Loucy (cell line): ENCODE measurements at regions not wholly inside any gene's neighbourhood (a gene's known extent, or its start where the extent isn't known, plus 50 kb on each side); places are given as distances from the start of the nearest gene placed in this dataset.

ENCODE experiments used
- H2AFZ ChIP-seq: fragments of 200-600 bp; sonication (generic); 2 replicates; pipeline ENCODE4 v1.6.0; 2016; ENCODE audit warnings: antibody characterized with exemption, mild to moderate bottlenecking, low read length, moderate library complexity
- H3F3A ChIP-seq: fragments of 200-600 bp; 2 replicates; pipeline ENCODE4 v1.6.0; 2016; ENCODE audit warnings: antibody characterized with exemption, low read depth, mild to moderate bottlenecking
- H3K27me3 ChIP-seq: fragments of 200-600 bp; sonication (generic); 2 replicates; pipeline ENCODE4 v1.6.1; 2014; ENCODE audit warnings: low read length, mild to moderate bottlenecking; ENCODE audit not compliant: insufficient read depth, poor library complexity, severe bottlenecking
- H3K36me3 ChIP-seq: fragments of 200-600 bp; sonication (generic); 2 replicates; pipeline ENCODE4 v1.6.1; 2016; ENCODE audit warnings: low read length; ENCODE audit not compliant: insufficient read depth
- H3K4me1 ChIP-seq: fragments of 200-600 bp; sonication (generic); 2 replicates; pipeline ENCODE4 v1.5.1; 2014; ENCODE audit warnings: low read length, mild to moderate bottlenecking; ENCODE audit not compliant: insufficient read depth, poor library complexity, severe bottlenecking
- H3K4me2 ChIP-seq: fragments of 200-600 bp; sonication (generic); 2 replicates; pipeline ENCODE4 v1.6.0; 2014; ENCODE audit warnings: antibody characterized with exemption, low read length, low read depth, mild to moderate bottlenecking; ENCODE audit not compliant: poor library complexity, severe bottlenecking
- H3K4me3 ChIP-seq: fragments of 200-600 bp; sonication (generic); 2 replicates; pipeline ENCODE4 v1.5.1; 2014; ENCODE audit warnings: low read length, mild to moderate bottlenecking, mixed read lengths; ENCODE audit not compliant: poor library complexity, severe bottlenecking
- H3K79me2 ChIP-seq: fragments of 200-600 bp; sonication (generic); 2 replicates; pipeline ENCODE4 v1.6.1; 2014; ENCODE audit warnings: low read length; ENCODE audit not compliant: insufficient read depth
- H3K9ac ChIP-seq: fragments of 200-600 bp; sonication (generic); 2 replicates; pipeline ENCODE4 v1.6.0; 2014; ENCODE audit warnings: mild to moderate bottlenecking, low read depth, low read length, moderate library complexity; ENCODE audit not compliant: poor library complexity, severe bottlenecking
- H3K9me2 ChIP-seq: fragments of 200-600 bp; sonication (generic); replicated peaks from 2 replicates; pipeline ENCODE4 v1.6.1; 2016; ENCODE audit warnings: low read depth, low read length, mixed read lengths
- H3K9me3 ChIP-seq: fragments of 200-600 bp; sonication (generic); 2 replicates; pipeline ENCODE4 v1.6.1; 2014; ENCODE audit warnings: mild to moderate bottlenecking, antibody characterized with exemption, low read length, low read depth; ENCODE audit not compliant: insufficient read depth
- H4K20me1 ChIP-seq: fragments of 200-600 bp; sonication (generic); 2 replicates; pipeline ENCODE4 v1.6.0; 2014; ENCODE audit warnings: antibody characterized with exemption, low read length, mild to moderate bottlenecking; ENCODE audit not compliant: insufficient read depth, poor library complexity, severe bottlenecking
- CTCF ChIP-seq: fragments of 200-600 bp; sonication (generic); conservative IDR thresholded peaks from 2 replicates; pipeline ENCODE4 v1.5.1; 2014; ENCODE audit warnings: mild to moderate bottlenecking, antibody characterized with exemption, low read length
- EZH2phosphoT487 ChIP-seq: fragments of 200-600 bp; IDR thresholded peaks from 2 replicates; pipeline ENCODE4 v1.6.1; 2018; ENCODE audit warnings: antibody characterized with exemption, mild to moderate bottlenecking, moderate library complexity, borderline replicate concordance

GRCh38 chr3:166444336-166444735 is 607.1 kb upstream of the BCHE start:
- no peaks in the 10 kb centered on the region for H3K9me2 ChIP-seq
- H3K36me3 ChIP-seq = no peaks in the 10 kb centered on the region
- H2AFZ ChIP-seq = no peak overlapping the region
- H3K9ac ChIP-seq = no peak overlapping the region
- no peaks in the 10 kb centered on the region for H3K4me1 ChIP-seq
- no peaks in the 10 kb centered on the region for H3K9me3 ChIP-seq
- H3K4me2 ChIP-seq = no peak overlapping the region
- H3K27me3 ChIP-seq = no peaks in the 10 kb centered on the region
- H3F3A ChIP-seq = no peaks in the 10 kb centered on the region
- H3K4me3 ChIP-seq = no peak overlapping the region
- TF ChIP-seq CTCF (no peak), EZH2phosphoT487 (no peak)
- H4K20me1 ChIP-seq = no peaks in the 10 kb centered on the region
- H3K79me2 ChIP-seq = no peaks in the 10 kb centered on the region

DNA sequence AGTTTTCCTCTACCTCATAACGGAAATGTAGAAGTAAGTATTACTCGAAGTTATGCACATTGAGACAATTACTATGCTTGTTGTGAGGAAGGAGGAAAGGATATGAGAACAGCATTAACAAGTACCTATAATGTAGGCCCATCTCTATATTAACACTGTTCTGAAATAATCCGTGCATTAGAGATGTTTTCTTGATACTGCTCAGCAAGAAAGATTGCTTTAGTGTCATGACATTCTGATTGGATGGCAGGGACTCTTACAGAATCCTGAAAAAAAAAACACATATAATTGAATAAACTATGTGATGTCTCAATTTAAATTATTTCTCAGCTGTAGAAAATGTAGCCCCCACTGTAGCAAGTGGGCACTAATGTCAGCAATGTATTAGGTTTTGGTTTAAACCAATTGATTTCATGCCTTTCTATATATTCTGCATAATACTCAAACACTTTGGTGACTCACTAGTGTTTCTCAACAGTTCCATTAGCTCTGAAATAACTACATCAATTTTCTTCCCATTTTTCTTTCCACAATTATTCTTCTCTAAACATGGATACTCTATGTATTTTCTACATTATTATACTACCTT is 598.3 kb upstream of the BCHE start:
- H3K4me2 ChIP-seq = no peak overlapping the region
- H3K36me3 ChIP-seq = no peaks in the 10 kb centered on the region
- no peaks in the 10 kb centered on the region for H3K9me3 ChIP-seq
- no peak overlapping the region for H2AFZ ChIP-seq
- no peaks in the 10 kb centered on the region for H3K4me1 ChIP-seq
- H3F3A ChIP-seq = no peaks in the 10 kb centered on the region
- no peaks in the 10 kb centered on the region for H4K20me1 ChIP-seq
- H3K4me3 ChIP-seq = no peak overlapping the region
- H3K79me2 ChIP-seq = no peaks in the 10 kb centered on the region
- H3K9ac ChIP-seq = no peak overlapping the region
- no peak for TF ChIP-seq EZH2phosphoT487
- TF ChIP-seq CTCF = no peak
- H3K9me2 ChIP-seq = no peaks in the 10 kb centered on the region
- no peaks in the 10 kb centered on the region for H3K27me3 ChIP-seq

- no peak for TF ChIP-seq EZH2phosphoT487
- no peak for TF ChIP-seq CTCF
- H3K79me2 ChIP-seq = no peaks in the 10 kb centered on the region
- H3K9me3 ChIP-seq = no peaks in the 10 kb centered on the region
- H3F3A ChIP-seq = no peaks in the 10 kb centered on the region
- no peaks in the 10 kb centered on the region for H4K20me1 ChIP-seq
- no peak overlapping the region for H3K4me2 ChIP-seq
- no peaks in the 10 kb centered on the region for H3K9me2 ChIP-seq
- no peaks in the 10 kb centered on the region for H3K27me3 ChIP-seq
- no peaks in the 10 kb centered on the region for H3K36me3 ChIP-seq
- H3K9ac ChIP-seq = no peak overlapping the region
- H2AFZ ChIP-seq = no peak overlapping the region
- H3K4me1 ChIP-seq = no peaks in the 10 kb centered on the region
- no peak overlapping the region for H3K4me3 ChIP-seq
Observed at GRCh38 chr3:166433060-166433459, 595.8 kb upstream of the BCHE start.
